ENCODE measurements at regions not wholly inside any gene's neighbourhood (a gene's known extent, or its start where the extent isn't known, plus 50 kb on each side); places are given as distances from the start of the nearest gene placed in this dataset.

GRCh38 chr10:65194555-65194954 is 1673.4 kb downstream of the REEP3 start:
- Histone ChIP-seq H3K79me2 (ENCODE audit: low read length) (no peaks in the 10 kb centered on the region), H3K9me2 (replicated peaks; ENCODE audit: insufficient read depth, low read length) (no peaks in the 10 kb centered on the region), H3F3A (ENCODE audit: insufficient read depth, low read length) (no peaks in the 10 kb centered on the region), H3K27ac (ENCODE audit: low read length) (no peak overlapping the region), H3K4me1 (ENCODE audit: low read length) (no peaks in the 10 kb centered on the region), H3K4me3 (ENCODE audit: low read length) (no peak overlapping the region), H3K9ac (ENCODE audit: low read length) (no peak overlapping the region), H3K4me2 (ENCODE audit: low read depth, low read length) (no peak overlapping the region), H3K9me3 (replicated peaks; ENCODE audit: insufficient read depth, low read length) (no peaks in the 10 kb centered on the region), H4K20me1 (ENCODE audit: insufficient read depth, low read length) (no peaks in the 10 kb centered on the region), H3K36me3 (replicated peaks; ENCODE audit: insufficient read depth, low read length) (no peaks in the 10 kb centered on the region), H3K27me3 (replicated peaks; ENCODE audit: insufficient read depth, low read length) (no peaks in the 10 kb centered on the region), H2AFZ (ENCODE audit: low read length) (no peak overlapping the region)
- no peak for DNase-seq
- TF ChIP-seq EZH2 (optimal IDR thresholded peaks at IDR 0.05; ENCODE audit: low read depth, low read length) = no peak
- TF ChIP-seq CTCF (IDR thresholded peaks at IDR 0.05; ENCODE audit: low read length) = no peak
- TF ChIP-seq EZH2phosphoT487 (IDR thresholded peaks at IDR 0.05; ENCODE audit: low read length) = no peak

GRCh38 chr10:65196111-65196510 is 1674.9 kb downstream of the REEP3 start:
- Histone ChIP-seq H3F3A (ENCODE audit: insufficient read depth, low read length) (no peaks in the 10 kb centered on the region), H3K4me3 (ENCODE audit: low read length) (no peak overlapping the region), H3K27me3 (replicated peaks; ENCODE audit: insufficient read depth, low read length) (no peaks in the 10 kb centered on the region), H3K9me3 (replicated peaks; ENCODE audit: insufficient read depth, low read length) (no peaks in the 10 kb centered on the region), H3K9ac (ENCODE audit: low read length) (no peak overlapping the region), H2AFZ (ENCODE audit: low read length) (no peak overlapping the region), H3K79me2 (ENCODE audit: low read length) (no peaks in the 10 kb centered on the region), H3K27ac (ENCODE audit: low read length) (no peak overlapping the region), H3K4me1 (ENCODE audit: low read length) (no peaks in the 10 kb centered on the region), H3K4me2 (ENCODE audit: low read depth, low read length) (no peak overlapping the region), H3K36me3 (replicated peaks; ENCODE audit: insufficient read depth, low read length) (no peaks in the 10 kb centered on the region), H4K20me1 (ENCODE audit: insufficient read depth, low read length) (no peaks in the 10 kb centered on the region), H3K9me2 (replicated peaks; ENCODE audit: insufficient read depth, low read length) (no peaks in the 10 kb centered on the region)
- TF ChIP-seq EZH2phosphoT487 (IDR thresholded peaks at IDR 0.05; ENCODE audit: low read length) (no peak), EZH2 (optimal IDR thresholded peaks at IDR 0.05; ENCODE audit: low read depth, low read length) (no peak), CTCF (IDR thresholded peaks at IDR 0.05; ENCODE audit: low read length) (no peak)
- DNase-seq = no peak

GRCh38 chr10:65197935-65198334 is 1676.7 kb downstream of the REEP3 start:
- H3F3A ChIP-seq (ENCODE audit: insufficient read depth, low read length) = no peaks in the 10 kb centered on the region
- DNase-seq = no peak
- no peak overlapping the region for H3K9ac ChIP-seq (ENCODE audit: low read length)
- H3K4me3 ChIP-seq (ENCODE audit: low read length) = no peak overlapping the region
- no peak overlapping the region for H2AFZ ChIP-seq (ENCODE audit: low read length)
- TF ChIP-seq EZH2phosphoT487 (IDR thresholded peaks at IDR 0.05; ENCODE audit: low read length) (no peak), EZH2 (optimal IDR thresholded peaks at IDR 0.05; ENCODE audit: low read depth, low read length) (no peak), CTCF (IDR thresholded peaks at IDR 0.05; ENCODE audit: low read length) (no peak)
- no peaks in the 10 kb centered on the region for H3K4me1 ChIP-seq (ENCODE audit: low read length)
- no peaks in the 10 kb centered on the region for H4K20me1 ChIP-seq (ENCODE audit: insufficient read depth, low read length)
- H3K27me3 ChIP-seq (replicated peaks; ENCODE audit: insufficient read depth, low read length) = no peaks in the 10 kb centered on the region
- H3K36me3 ChIP-seq (replicated peaks; ENCODE audit: insufficient read depth, low read length) = no peaks in the 10 kb centered on the region
- no peaks in the 10 kb centered on the region for H3K9me2 ChIP-seq (replicated peaks; ENCODE audit: insufficient read depth, low read length)
- no peaks in the 10 kb centered on the region for H3K79me2 ChIP-seq (ENCODE audit: low read length)
- no peak overlapping the region for H3K27ac ChIP-seq (ENCODE audit: low read length)
- H3K9me3 ChIP-seq (replicated peaks; ENCODE audit: insufficient read depth, low read length) = no peaks in the 10 kb centered on the region
- H3K4me2 ChIP-seq (ENCODE audit: low read depth, low read length) = no peak overlapping the region

Data from MM.1S (cell line).